DMS 273 (cell line): ENCODE measurements at regions not wholly inside any gene's neighbourhood (a gene's known extent, or its start where the extent isn't known, plus 50 kb on each side); places are given as distances from the start of the nearest gene placed in this dataset.
A peak's percentile ranks its signal among the peaks of the same experiment; 100 is the strongest.
"Not testable (repeated sequence)": the region's sequence is repeated elsewhere in the genome, so short reads cannot be mapped to it uniquely, and the experiment has no call there.

ENCODE experiments used
- DNase-seq: peaks from one replicate; lab custom pipeline; 2025; ENCODE audit not compliant: unreplicated experiment; lab: John Stamatoyannopoulos, UW

DNA sequence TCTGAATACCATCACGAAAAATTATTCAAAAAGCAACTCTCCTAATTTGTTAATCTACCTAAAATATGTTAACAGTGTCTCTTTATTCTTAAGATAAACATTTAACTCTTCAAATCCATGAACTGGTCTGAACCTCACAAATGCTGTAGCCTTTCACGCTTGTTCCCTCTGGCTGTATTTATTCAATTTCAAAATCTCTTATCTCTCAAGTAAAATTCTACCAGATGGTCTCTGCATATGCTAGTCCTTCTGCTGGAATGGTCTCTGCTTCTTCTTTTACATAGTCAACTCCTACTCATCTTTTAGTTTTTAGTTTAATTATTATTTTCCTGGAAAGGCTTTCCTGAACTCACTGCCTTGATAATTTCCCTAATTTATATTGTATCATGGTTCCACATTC, 232.9 kb upstream of the PCDH20 start:
- peak; percentile 64 for DNase-seq

DNA sequence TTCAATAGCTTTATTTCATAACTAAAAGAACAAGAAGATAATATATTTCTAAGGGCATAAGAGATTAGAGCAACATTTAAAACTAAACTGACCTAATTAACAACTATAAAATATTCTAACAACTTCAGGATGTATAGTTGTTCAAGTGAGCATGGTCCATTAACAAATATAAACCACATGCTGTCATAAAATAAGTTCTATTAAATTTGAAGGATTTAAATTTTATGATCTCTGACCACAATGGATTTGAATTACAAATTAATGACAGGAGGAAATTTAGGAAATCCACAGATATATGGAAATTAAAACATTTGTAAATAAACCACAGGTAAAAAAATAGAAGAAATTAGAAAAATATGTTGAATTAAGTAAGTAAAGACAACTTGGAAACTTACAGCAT, 196.5 kb upstream of the PCDH20 start:
- no peak for DNase-seq

DNA sequence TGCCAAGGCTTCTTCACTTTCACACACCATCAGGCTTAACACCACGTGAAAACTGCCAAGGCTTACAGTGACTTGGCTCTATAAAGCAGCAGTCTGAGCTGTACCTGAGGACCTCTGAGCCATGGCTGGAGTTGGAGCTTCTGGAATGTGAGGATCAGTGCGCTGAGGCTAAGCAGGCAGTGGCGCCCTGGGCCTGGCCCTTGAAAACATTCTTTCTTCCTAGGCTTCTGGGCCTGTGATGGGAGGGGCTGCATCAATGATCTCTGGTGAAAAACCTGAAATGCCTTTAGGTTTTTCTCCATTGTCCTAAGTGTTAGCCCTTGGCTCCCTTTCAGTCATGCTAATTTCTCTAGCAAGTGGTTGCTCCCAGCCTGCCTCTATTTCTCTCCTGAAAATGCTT, 192.5 kb upstream of the PCDH20 start:
- no peak for DNase-seq

DNA sequence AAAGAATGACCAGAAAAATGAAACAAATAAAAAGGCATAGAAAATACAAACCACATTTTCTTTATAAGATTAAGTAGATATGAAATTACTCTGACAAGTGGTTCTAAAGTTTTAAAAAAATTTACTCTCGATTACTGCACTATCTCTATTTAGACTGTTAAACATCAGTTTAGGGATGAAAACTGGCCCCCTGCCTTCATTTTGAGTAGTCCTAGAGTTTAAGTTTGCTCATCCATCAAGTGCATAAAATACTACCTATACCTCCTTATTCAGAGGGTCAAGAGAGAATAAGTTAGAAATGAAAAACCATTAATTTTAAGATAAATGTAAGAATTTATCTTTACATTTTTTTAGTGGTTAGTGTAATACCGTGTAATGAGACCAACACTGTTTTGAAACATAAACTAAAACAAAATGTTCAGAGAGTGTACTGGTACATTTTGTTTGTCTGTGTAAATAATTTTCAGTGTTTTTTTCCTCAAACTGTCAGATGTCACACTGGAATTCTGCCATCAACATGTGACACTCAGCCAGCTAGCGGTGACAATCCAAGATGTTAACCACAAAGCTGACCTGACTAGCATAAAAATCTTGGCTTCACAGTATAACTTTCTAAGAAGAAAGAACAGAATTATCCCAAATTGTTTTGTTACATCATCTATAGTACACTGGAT, 184.8 kb upstream of the PCDH20 start:
- DNase-seq, result no peak

DNA sequence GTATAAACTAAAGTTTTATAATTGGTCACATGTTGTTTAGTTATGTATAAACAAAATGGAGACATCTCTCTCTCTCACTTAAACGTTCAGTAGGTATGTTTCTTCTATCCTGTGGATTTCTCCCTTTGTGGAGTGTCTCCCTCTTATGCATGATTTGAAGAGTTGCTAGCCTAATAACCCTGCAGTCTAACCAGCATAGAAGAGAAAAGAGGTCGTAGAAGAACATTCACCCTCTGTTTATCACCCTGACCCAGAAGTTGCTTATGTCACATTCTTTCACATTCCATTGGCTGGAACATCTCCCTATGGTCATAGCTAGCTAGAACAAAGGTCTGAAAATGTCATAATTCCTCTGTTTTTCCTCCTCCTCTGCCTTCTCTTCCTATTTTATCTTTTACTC, 176.8 kb upstream of the PCDH20 start:
- DNase-seq, result no peak

DNA sequence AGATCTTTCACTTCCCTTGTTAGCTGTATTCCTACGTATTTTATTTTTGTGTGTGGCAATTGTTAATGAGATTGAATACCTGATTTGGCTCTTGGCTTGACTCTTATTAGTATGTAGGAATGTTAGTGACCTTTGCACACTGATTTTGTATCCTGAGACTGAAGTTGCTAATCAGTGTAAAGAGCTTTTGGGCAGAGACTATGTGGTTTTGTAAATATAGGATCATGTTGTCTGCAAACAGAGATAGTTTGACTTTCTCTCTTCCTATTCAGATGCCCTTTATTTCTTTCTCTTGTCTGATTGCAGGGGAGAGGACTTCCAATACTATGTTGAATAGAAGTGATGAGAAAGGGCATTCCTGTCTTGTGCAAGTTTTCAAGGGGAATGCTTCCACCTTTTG, 160.3 kb upstream of the PCDH20 start:
- DNase-seq, result no peak

DNA sequence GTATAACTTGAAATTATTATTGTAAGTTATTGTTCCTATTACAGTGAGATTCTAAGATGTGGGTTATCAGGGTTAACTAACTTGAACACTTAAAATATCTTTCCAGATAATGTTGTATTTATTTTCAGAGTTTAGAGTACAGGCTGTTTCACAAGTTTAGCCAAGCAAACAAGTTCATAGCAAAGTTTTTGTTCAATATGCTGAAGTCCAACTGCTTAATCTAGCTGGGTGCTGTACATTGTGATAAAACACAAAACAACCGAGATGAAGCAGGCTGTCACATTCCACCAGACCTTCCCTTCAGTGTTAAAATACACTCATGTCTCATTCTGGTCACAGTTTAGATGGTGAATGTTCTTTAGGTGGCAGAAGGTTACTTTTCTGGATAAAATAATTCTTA, 148.0 kb upstream of the PCDH20 start:
- no peak for DNase-seq

DNA sequence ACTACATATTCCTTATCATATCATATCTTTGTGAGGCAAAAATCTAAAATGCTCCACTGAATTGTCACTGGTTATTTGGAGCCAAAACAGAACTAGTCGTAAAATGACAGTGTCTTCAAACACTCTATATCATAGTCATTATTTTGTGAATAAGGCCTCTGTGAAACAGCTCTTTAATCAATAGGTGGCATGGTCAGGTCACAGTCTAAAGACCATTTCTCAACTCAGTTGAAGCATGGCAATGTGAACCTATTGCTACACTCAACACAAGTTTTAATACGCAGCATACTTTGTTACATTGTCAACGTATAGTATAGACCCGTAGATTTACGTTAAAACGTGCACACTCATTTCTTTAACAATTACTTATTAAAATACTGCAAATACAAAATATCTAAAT, 131.3 kb upstream of the PCDH20 start:
- DNase-seq, result no peak

DNA sequence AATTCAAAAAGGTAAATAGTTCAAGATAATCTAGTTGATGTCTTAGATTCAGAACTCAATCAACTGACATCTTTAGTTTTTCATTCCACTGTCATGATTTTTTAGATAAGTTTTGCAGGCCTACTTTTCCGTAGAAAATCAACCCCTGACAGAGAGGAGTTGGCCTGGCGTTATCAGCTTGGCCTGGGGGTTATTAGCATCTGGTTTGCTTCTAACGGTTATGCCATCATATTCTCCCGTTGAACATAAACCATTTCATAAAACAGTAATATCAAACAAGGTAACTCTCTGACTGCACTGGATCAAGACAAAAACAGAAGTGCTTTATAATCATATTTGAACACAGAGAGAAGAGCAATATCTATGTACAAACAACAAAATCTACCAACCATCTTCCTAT, 130.8 kb upstream of the PCDH20 start:
- no peak for DNase-seq

DNA sequence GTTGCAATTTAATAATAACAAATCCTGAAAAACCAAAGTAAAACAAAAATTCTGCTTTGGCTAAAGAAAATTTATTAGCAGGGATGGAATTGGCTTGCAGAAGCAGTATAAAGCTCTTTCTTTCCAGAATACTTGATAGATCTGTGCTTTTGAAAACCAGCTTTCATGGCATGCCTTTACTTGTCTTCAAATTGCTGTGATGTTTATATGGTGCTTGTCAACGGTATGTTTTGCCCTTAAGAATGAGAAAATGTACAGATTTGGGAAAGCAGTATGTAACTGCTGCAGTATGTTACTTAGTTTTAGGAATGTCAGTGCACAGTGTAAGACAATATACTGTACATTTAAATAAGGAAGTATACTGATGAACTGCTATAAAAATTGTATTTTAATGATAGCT, 120.8 kb upstream of the PCDH20 start:
- DNase-seq, result no peak

DNA sequence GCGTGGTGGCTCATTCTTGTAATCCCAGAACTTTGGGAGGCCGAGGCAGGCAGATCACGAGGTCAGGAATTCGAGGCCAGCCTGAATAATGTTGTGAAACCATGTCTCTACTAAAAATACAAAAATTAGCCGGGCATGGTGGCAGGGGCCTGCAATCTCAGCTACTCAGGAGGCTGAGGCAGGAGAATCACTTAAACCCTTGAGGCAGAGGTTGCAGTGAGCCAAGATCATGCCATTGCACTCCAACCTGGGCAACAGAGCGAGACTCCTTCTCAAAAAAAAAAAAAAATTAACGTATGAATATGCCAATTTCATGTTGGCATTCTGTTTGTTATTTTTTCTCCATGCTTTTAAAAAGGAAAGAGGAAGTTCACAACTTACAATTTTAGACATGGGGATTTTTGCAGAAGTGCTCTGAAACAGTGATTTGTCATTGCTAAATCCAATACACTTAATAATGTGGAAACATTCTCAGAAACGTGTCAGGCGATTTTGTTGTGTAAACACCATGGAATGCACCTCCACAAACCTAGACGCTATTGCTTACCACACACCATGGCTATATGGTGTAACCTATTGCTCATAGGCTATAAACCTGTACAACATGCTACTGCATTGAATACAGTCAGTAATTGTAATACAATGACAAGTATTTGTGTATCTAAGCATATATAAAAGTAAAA, 115.9 kb upstream of the PCDH20 start:
- no peak for DNase-seq

DNA sequence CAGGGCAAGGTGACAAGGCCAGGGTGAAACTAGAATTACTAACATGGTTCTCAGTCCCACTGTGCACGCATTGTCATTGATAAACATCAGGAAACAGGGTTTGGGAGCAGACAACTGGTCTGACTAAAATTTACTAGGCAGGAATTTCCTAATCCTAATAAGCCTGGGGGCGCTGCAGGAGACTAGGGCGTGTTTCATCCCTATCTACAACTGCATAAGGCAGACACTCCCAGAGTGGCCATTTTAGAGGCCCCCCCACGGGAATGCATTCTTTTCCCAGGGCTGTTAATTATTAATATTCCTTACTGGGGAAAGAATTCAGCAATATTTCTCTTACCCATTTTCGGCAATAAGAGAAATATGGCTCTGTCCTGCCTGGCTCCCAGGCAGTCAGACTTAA, 103.6 kb upstream of the PCDH20 start:
- not testable (repeated sequence) for DNase-seq

DNA sequence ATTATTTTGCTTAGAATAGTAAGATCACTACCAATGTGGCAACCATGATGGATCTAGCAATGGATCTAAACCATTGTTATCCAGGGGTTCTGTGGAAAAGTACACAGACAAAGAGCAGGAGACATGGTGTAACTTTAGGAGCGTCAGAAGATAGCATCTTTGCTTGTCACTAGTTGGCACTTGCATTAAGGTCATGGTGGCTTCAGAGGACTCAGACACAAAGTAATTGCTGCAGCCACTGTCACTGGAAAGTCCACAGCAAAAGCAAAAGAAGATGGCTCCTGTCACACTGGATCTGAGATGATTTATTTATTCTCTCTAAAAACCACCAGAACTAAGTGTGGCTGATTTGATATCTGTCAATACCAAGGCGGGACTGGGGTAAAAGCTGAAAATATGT, 93.3 kb upstream of the PCDH20 start:
- DNase-seq, result no peak

DNA sequence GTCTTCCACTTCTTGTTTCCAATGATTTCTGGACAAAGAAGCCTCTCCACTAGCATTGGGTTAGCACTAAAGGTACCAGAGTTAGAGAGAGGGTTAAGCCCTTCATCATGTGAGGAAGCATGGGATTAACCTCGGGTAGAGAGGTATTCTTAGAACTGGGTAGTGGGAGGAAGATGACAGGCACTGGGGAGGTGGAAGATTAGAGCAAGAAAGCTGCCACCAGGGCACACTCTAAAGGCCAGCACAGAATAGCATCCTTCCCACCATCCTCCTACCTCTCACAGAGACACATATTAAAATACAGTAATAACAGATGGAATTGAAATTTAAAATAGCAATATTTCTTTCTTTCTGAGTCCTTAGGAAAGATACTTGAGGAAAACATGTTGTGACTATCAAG, 84.5 kb upstream of the PCDH20 start:
- no peak for DNase-seq

DNA sequence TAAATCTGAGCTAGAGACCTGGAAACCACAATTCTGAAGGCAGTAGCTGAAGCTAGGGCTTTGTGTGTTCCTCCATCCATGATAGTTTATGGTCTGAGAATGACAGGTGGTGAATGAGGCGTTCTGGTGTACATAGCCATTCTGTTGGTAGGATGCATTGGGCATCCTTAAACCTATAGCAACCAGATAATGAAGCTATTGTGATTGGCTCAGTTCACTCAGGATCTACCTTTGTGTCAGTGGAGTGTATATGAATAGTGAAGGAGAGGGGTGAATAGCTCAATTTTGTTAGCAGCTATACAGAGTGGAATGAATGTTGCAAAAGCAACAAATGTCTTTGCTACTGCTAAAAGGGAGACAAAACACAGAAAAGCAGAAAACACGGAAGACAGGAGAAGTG, 80.0 kb upstream of the PCDH20 start:
- no peak for DNase-seq

DNA sequence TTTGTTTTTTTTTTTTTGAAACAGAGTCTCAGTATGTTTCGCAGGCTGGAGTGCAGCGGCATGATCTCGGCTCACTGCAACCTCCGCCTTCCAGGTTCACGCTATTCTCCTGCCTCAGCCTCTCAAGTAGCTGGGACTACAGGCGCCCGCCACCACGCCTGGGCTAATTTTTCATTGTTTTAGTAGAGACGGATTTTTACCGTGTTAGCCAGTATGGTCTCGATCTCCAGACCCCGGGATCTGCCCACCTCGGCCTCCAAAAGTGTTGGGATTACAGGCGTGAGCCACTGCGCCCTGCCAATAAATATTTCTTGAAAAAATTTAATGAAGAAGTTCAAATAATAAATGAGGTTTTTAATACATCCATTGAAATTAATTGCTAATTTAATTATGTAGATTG, 77.9 kb upstream of the PCDH20 start:
- DNase-seq, result not testable (repeated sequence)

DNA sequence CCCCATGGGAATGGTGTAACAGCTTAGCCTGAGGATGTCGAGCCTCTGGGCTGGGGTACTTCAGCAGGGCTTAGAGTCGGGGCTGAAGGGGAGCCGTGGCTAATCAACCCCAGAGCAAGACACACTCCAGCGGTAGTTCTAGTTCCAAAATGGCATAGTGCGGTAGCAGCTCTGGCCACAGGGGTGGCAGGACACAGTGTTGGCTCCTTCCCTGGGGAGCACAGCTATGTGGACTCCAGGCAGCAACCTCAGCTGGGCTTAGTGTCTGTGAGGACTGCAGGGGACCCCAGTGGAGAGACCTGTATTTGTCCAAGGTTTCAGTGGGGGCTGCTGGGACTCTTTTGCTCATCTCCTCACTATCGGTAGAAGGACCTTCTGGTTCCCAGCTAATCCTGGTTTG, 70.8 kb upstream of the PCDH20 start:
- DNase-seq, result no peak

DNA sequence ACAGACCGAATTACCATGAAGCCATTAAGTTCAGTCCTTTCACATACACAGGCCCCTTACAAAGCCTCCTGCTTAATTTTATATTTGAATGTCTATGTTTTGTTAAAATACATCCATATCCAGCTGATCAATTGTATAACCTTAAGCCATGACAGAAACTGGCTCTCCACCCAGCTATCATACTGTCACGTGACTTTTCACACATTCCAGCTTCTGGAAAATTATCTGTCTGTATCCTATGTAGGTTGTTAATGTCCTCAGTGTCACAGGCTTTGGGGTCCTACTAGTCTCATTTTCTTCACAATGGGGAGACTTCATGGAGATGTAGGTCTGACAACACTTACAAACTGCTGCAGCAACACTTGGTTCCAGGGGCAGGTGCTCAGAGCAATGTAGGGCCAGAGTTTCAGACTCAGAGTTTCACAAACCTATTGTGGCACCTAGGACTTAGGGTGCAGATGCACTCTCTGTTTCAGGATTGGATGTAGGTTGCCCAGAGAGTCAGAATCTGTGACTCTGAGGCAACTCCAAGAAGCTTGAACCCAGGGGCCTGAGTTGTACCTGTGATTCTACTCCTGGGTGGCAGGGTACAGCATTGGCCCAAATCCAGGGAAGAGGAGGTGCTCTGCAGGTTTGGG, 69.6 kb upstream of the PCDH20 start:
- no peak for DNase-seq

DNA sequence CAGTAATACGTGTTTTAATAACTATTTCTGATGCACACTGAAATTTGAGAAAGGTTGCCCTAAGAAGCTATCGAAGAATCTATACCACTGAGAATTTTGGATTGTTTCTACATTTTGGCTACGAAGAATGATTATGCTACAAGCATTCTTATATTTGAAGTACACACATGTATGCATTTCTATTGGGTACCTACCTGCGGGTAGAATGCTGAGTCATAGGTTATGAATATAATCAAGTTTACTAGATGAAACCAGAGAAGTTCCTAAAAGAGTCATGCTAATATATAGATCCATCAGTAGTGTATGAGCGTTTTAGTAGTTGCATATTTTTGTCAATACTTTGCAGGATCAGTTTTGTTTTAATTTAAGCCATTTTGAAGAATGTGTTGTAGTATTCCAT, 62.0 kb upstream of the PCDH20 start:
- DNase-seq, result no peak

DNA sequence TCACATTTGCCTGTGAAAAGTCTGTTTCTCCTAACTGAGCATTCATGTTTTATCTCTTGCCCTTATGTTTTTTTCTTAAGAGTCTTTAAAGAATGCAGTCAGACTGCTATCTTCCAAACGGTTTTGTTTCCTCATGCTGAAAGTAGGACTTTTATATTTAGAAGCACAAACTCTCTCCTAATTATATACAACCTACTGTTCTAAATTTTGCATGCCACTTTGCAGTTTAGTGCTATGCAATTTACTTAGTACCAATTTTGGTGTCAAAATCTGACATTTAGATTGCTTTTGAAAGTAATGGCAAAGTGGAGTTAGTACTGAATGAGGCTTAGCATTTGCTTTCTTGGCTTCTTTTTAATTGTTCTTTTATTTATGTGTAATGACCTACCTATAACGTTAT, 55.1 kb upstream of the PCDH20 start:
- DNase-seq, result no peak

DNA sequence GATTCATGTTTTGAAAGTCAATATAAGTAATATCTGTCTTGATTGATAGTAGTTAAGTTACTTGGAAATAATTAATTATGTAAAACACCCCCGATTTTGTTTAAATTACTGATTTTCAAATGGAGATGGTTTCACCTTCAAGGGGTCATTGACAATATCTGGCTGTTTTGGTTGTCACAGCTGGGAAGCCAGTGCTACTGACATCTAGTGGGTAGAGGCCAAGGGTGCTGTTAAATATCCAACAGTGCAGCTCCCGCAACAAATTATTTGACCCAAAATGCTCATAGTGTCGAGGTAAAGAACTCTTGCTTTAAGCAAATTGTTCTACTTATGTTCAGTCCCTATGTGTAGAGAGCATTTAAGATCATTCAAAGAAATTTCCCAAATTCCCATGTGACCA, 50.6 kb upstream of the PCDH20 start:
- DNase-seq, result peak; percentile 4
